ENCODE measurements at regions not wholly inside any gene's neighbourhood (a gene's known extent, or its start where the extent isn't known, plus 50 kb on each side); places are given as distances from the start of the nearest gene placed in this dataset.

- TF ChIP-seq POLR2A (IDR thresholded peaks at IDR 0.05; ENCODE audit: low read depth, low read length), result no peak
- TF ChIP-seq POLR2AphosphoS5 (IDR thresholded peaks at IDR 0.05; ENCODE audit: low read depth, low read length), result no peak
Observed at GRCh38 chr13:57918086-57918485, 286.5 kb downstream of the PCDH17 start.

All from GM12892 (cell line).